HL-60 (cell line): ENCODE measurements at regions not wholly inside any gene's neighbourhood (a gene's known extent, or its start where the extent isn't known, plus 50 kb on each side); places are given as distances from the start of the nearest gene placed in this dataset.

ENCODE experiments used
- DNase-seq, 2 experiments: peaks; one replicate each; pipeline ENCODE4 v3.0.0-alpha.2; 2010 to 2020; ENCODE audit warnings: low read depth in 1 of 2, low spot score in 1 of 2
- H3K27ac ChIP-seq: fragments of 250-450 bp; sonication (Bioruptor Pico); replicated peaks from 2 replicates; pipeline ENCODE4 v1.5.1; 2020; ENCODE audit warnings: mild to moderate bottlenecking, moderate library complexity
- H3K27me3 ChIP-seq: fragments of 250-450 bp; sonication (Bioruptor Pico); 2 replicates; pipeline ENCODE4 v1.5.1; 2021; ENCODE audit warnings: mild to moderate bottlenecking, moderate library complexity; ENCODE audit not compliant: insufficient read depth, poor library complexity, severe bottlenecking
- H3K4me3 ChIP-seq: replicated peaks from 2 replicates; pipeline ENCODE4 v1.5.1; 2011; ENCODE audit warnings: mild to moderate bottlenecking, control low read depth, low read length; ENCODE audit not compliant: insufficient read depth
- GABPA ChIP-seq: IDR thresholded peaks from 2 replicates; pipeline ENCODE4 v1.6.1; 2012; ENCODE audit warnings: low read depth
- POLR2AphosphoS5 ChIP-seq: IDR thresholded peaks from 2 replicates; pipeline ENCODE4 v1.6.1; 2012; ENCODE audit warnings: low read depth
- SPI1 ChIP-seq: IDR thresholded peaks from 2 replicates; pipeline ENCODE4 v1.6.1; 2012; ENCODE audit warnings: low read depth, mild to moderate bottlenecking, borderline replicate concordance
- TF ChIP-seq, protein P1 (sequence below): IDR thresholded peaks from one replicate; pipeline ENCODE4 v1.5.1; 2011; ENCODE audit warnings: low read length, control low read depth, inconsistent platforms; ENCODE audit not compliant: insufficient read depth
- TF ChIP-seq, protein P2 (sequence below): IDR thresholded peaks from 2 replicates; pipeline ENCODE4 v1.6.1; 2012; ENCODE audit warnings: low read depth; ENCODE audit not compliant: insufficient replicate concordance

DNA sequence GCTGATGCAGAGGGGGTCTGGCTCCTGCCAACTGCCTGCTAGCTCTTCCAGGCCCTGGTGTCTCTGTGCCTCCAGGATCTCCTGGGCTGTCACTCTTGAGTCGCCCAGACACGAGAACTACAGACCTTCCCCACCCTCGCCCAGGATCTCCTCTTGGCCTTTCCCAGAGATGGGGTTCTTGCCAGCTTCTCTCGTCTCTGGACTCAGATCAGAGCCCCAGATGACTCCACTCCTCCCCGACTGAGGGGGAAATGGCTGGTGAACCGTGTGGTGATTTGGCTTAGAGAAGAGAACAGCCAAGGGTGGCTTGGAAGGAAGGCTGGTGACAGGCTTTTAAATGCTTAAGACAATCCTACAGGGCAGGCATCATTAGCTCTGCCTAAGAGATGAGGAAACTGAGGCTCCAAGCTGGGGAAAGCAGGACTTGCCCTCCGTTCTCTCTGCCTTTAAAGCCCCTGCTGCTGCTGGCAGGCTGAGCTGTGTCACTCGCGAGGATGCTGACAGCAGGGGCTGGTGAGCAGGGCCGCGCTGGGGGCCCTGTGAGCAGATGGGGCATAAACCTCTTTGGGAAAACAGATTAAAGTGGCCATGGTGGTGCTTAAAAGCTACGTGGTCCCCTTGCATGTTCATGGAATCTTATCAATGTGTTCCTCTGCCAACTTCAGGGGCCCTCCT is 90.3 kb upstream of the THY1 start:
- DNase-seq = no peak
- Histone ChIP-seq H3K4me3 (no peak overlapping the region), H3K27me3 (no peaks in the 10 kb centered on the region), H3K27ac (no peak overlapping the region)
- TF ChIP-seq SPI1 (no peak), POLR2AphosphoS5 (no peak)
- TF ChIP-seq, protein P1, sequence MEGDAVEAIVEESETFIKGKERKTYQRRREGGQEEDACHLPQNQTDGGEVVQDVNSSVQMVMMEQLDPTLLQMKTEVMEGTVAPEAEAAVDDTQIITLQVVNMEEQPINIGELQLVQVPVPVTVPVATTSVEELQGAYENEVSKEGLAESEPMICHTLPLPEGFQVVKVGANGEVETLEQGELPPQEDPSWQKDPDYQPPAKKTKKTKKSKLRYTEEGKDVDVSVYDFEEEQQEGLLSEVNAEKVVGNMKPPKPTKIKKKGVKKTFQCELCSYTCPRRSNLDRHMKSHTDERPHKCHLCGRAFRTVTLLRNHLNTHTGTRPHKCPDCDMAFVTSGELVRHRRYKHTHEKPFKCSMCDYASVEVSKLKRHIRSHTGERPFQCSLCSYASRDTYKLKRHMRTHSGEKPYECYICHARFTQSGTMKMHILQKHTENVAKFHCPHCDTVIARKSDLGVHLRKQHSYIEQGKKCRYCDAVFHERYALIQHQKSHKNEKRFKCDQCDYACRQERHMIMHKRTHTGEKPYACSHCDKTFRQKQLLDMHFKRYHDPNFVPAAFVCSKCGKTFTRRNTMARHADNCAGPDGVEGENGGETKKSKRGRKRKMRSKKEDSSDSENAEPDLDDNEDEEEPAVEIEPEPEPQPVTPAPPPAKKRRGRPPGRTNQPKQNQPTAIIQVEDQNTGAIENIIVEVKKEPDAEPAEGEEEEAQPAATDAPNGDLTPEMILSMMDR = no peak

DNA sequence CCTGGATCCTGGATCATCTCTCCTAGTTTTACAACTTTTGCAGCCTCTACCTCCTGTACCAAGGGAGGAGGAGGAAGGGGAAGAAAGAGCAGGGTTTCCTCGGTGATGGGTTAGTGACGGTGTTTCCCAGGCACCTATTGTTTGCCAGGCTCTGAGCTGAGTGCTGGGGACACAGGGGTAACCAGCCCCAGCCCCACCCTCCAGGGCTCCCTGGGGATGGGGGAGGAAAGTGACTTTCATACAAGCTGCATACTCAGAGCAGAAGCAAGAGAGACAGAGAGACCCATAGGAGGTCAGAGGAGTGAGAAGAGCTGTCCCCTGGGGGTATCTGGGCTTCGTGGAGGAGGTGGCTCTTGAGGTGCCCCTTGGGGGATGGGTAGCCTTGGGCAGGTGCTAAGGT is 89.4 kb upstream of the THY1 start:
- Histone ChIP-seq H3K27ac (no peak overlapping the region), H3K27me3 (no peaks in the 10 kb centered on the region), H3K4me3 (no peak overlapping the region)
- TF ChIP-seq, protein P1 = no peak
- TF ChIP-seq, protein P2, sequence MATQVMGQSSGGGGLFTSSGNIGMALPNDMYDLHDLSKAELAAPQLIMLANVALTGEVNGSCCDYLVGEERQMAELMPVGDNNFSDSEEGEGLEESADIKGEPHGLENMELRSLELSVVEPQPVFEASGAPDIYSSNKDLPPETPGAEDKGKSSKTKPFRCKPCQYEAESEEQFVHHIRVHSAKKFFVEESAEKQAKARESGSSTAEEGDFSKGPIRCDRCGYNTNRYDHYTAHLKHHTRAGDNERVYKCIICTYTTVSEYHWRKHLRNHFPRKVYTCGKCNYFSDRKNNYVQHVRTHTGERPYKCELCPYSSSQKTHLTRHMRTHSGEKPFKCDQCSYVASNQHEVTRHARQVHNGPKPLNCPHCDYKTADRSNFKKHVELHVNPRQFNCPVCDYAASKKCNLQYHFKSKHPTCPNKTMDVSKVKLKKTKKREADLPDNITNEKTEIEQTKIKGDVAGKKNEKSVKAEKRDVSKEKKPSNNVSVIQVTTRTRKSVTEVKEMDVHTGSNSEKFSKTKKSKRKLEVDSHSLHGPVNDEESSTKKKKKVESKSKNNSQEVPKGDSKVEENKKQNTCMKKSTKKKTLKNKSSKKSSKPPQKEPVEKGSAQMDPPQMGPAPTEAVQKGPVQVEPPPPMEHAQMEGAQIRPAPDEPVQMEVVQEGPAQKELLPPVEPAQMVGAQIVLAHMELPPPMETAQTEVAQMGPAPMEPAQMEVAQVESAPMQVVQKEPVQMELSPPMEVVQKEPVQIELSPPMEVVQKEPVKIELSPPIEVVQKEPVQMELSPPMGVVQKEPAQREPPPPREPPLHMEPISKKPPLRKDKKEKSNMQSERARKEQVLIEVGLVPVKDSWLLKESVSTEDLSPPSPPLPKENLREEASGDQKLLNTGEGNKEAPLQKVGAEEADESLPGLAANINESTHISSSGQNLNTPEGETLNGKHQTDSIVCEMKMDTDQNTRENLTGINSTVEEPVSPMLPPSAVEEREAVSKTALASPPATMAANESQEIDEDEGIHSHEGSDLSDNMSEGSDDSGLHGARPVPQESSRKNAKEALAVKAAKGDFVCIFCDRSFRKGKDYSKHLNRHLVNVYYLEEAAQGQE = no peak
- TF ChIP-seq GABPA (no peak), SPI1 (no peak), POLR2AphosphoS5 (no peak)
- DNase-seq = no peak

DNA sequence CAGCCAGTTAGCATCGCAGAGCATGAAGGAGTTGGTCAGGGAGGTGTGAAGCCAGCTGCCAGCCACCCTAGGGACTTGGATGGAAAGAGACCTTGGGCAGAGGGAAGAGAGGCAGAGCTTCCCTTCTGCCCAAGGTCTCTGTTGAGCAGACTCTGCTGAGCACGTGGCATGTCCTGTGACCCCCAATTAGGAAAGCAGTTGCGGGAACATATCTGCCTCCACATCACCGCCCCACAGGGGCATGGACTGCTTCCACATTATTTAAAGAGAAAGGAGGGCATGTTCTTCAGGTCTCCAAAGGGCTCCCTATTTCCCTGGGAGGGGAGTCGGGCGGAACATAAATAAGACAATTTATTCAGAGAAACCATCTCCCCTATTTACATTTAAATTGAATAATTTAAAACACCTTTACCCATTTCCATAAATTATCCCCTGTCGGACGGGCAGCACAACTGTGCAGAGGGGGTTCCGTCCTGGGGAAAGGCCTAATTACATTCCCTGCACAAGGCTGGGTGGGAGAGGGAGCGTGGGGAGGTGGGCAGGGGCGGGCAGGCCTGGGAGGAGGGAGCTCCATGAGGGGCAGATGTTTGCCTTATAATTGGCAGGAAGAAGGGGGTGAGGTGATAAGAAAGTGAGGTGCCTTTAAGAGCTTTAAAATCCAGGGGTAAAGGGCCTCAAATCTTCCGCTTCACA is 88.8 kb upstream of the THY1 start:
- H3K27me3 ChIP-seq = no peaks in the 10 kb centered on the region
- DNase-seq = no peak
- H3K27ac ChIP-seq = no peak overlapping the region
- H3K4me3 ChIP-seq = no peak overlapping the region
- TF ChIP-seq, protein P2 = no peak
- TF ChIP-seq GABPA (no peak), SPI1 (no peak), POLR2AphosphoS5 (no peak)
- TF ChIP-seq, protein P1 = no peak
